HL-60 (cell line): ENCODE measurements at regions not wholly inside any gene's neighbourhood (a gene's known extent, or its start where the extent isn't known, plus 50 kb on each side); places are given as distances from the start of the nearest gene placed in this dataset.

ENCODE experiments used
- CTCF ChIP-seq: IDR thresholded peaks from one replicate; pipeline ENCODE4 v1.5.1; 2011; ENCODE audit warnings: low read length, control low read depth, inconsistent platforms; ENCODE audit not compliant: insufficient read depth
- POLR2AphosphoS5 ChIP-seq: IDR thresholded peaks from 2 replicates; pipeline ENCODE4 v1.6.1; 2012; ENCODE audit warnings: low read depth
- SPI1 ChIP-seq: IDR thresholded peaks from 2 replicates; pipeline ENCODE4 v1.6.1; 2012; ENCODE audit warnings: low read depth, mild to moderate bottlenecking, borderline replicate concordance

GRCh38 chr11:100498780-100499179 is 188.3 kb upstream of the ARHGAP42 start:
- TF ChIP-seq POLR2AphosphoS5 (no peak), CTCF (no peak), SPI1 (no peak)
